ENCODE measurements at regions not wholly inside any gene's neighbourhood (a gene's known extent, or its start where the extent isn't known, plus 50 kb on each side); places are given as distances from the start of the nearest gene placed in this dataset.

DNA sequence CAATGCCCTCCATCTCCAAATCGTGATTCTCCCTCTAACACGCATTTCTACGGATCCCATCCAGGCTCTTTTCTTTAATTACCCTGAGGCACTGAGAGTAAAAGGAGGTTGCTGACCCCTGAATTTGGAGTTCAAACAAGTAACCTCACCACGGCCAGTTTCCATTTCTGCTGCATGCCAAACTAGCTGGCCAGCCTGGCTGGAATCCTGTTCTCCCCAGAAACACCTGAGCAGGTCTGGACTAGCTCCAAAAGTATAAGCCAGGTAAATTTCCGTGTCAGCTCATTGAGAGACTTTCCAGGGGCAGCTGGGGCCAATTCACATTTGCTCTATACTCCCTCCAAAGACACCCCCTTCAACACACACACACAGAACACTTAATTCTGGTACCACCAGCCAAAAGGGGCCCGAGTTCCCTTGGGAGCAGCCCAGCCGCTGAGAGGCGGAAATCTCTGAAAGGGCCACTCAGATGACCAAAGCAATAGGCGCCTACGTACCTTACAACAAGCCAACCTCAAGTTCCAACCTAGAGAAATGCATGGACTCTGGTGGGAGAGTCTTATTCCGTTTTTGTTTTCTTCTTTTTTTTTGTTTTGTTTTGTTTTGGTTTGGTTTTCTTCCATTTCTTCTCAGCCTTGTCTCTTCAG lies 131.4 kb downstream of the NDUFA12 start:
- in situ Hi-C loops (cut with MboI; ENCODE audit: low pct_unique_long_range_greater_than_20kb, low sequenced_read_pairs, unreplicated experiment) = loop anchor here (5.0 kb wide), 1 partner anchor 55 kb away; no protein-coding TSS in a partner anchor
- TF ChIP-seq, protein P1, sequence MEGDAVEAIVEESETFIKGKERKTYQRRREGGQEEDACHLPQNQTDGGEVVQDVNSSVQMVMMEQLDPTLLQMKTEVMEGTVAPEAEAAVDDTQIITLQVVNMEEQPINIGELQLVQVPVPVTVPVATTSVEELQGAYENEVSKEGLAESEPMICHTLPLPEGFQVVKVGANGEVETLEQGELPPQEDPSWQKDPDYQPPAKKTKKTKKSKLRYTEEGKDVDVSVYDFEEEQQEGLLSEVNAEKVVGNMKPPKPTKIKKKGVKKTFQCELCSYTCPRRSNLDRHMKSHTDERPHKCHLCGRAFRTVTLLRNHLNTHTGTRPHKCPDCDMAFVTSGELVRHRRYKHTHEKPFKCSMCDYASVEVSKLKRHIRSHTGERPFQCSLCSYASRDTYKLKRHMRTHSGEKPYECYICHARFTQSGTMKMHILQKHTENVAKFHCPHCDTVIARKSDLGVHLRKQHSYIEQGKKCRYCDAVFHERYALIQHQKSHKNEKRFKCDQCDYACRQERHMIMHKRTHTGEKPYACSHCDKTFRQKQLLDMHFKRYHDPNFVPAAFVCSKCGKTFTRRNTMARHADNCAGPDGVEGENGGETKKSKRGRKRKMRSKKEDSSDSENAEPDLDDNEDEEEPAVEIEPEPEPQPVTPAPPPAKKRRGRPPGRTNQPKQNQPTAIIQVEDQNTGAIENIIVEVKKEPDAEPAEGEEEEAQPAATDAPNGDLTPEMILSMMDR (IDR thresholded peaks at IDR 0.05; ENCODE audit: extremely low read depth, insufficient read depth, missing control alignments) = no peak
- DNase-seq (ENCODE audit: low spot score) = peak; percentile 20

DNA sequence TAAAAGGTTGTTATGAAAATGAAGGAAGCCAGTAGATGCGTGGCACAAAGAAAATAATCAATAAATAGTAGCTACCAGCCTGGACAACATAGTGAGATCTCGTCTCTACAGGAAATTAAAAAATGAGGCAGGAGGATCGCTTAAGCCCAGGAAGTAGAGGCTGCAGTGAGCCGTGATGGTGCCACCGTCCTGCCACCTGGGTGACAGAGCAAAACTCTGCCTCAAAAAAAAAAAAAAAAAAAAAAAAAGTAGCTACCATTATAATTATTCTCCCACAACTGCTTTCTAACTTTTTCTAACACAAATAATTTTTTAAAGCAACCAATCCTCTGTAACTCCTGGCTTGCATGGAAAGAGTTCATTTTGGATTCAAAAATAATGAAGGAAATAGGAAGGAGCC lies 133.0 kb downstream of the NDUFA12 start:
- TF ChIP-seq, protein P1 (IDR thresholded peaks at IDR 0.05; ENCODE audit: extremely low read depth, insufficient read depth, missing control alignments) = no peak
- DNase-seq (ENCODE audit: low spot score) = no peak
- in situ Hi-C loops (cut with MboI; ENCODE audit: low pct_unique_long_range_greater_than_20kb, low sequenced_read_pairs, unreplicated experiment) = loop anchor here (5.0 kb wide), 1 partner anchor 53 kb away; no protein-coding TSS in a partner anchor

DNA sequence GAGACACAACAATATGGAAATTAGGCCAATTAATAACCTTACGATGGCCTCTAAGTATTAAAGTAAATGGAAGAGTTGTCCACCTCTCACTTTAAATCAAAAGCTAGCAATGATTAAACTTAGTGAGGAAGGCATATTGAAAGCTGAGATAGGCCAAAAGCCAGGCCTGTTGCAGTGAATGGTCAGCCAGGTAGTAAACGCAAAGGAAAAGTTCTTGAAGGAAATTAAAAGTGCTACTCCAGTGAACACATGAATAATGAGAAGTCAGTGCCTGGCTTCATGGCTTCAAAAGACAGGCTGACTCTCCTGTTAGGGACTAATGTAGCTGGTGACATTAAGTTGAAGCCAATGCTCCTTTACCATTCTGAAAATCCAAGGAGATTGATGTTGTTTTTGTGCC lies 135.3 kb downstream of the NDUFA12 start:
- in situ Hi-C loops (cut with MboI; ENCODE audit: low pct_unique_long_range_greater_than_20kb, low sequenced_read_pairs, unreplicated experiment) = no loop called here
- DNase-seq (ENCODE audit: low spot score) = no peak
- TF ChIP-seq, protein P1 (IDR thresholded peaks at IDR 0.05; ENCODE audit: extremely low read depth, insufficient read depth, missing control alignments) = no peak

DNA sequence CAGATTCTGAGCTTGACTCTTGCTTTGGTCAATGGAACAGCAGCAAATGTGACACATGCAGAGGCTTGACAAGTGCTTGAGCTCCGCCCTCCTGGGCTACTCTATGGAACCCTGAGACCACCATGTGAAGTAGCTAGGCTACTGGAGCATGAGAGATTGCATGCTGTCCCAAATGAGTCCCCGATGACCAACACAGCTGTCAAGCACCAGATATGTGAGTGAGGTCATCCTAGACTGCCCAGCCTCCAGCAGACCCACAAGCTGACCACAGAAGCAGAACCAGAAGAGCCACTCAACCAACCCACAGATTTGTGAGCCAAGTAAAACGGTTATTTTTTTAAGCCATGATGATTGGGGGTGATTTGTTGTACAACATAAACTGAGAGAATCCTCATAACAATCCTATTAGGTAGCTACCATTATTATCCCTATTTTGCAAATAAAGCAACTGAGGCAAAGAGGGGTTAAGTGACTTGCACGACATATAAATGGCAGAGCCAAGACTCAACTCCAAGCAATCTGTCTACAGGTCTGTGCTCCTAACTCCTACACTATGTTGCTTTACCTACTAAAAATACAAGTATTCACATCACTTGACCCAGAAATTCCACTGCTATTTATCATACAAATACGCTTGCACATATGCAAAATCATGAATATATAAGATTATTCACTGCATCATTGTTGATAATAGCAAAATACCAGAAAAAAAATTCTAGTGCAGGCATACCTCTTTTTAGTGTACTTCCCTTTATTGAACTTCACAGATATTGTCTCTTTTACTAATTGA lies 136.2 kb downstream of the NDUFA12 start:
- peak; percentile 54 for DNase-seq (ENCODE audit: low spot score)
- in situ Hi-C loops (cut with MboI; ENCODE audit: low pct_unique_long_range_greater_than_20kb, low sequenced_read_pairs, unreplicated experiment) = no loop called here
- TF ChIP-seq, protein P1 (IDR thresholded peaks at IDR 0.05; ENCODE audit: extremely low read depth, insufficient read depth, missing control alignments) = no peak

DNA sequence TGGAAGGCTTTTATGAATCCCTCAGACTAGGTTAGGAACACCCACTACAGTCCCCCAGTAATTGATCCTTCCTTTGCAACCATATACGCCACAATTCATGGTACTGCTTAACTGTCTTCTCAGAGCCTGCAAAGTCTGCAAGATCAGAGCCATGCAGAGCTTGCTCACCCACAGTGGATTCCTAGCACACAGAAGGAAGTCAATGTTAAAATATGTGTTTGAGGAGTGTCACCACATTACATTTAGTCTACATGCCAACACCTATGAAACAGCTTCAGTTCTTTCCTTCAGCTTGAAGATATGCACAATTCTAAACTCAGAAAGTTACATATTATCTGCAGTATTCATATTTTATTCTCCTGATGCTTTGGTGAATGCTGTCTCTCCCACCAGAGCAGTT lies 138.5 kb downstream of the NDUFA12 start:
- TF ChIP-seq, protein P1 (IDR thresholded peaks at IDR 0.05; ENCODE audit: extremely low read depth, insufficient read depth, missing control alignments) = no peak
- in situ Hi-C loops (cut with MboI; ENCODE audit: low pct_unique_long_range_greater_than_20kb, low sequenced_read_pairs, unreplicated experiment) = no loop called here
- no peak for DNase-seq (ENCODE audit: low spot score)

DNA sequence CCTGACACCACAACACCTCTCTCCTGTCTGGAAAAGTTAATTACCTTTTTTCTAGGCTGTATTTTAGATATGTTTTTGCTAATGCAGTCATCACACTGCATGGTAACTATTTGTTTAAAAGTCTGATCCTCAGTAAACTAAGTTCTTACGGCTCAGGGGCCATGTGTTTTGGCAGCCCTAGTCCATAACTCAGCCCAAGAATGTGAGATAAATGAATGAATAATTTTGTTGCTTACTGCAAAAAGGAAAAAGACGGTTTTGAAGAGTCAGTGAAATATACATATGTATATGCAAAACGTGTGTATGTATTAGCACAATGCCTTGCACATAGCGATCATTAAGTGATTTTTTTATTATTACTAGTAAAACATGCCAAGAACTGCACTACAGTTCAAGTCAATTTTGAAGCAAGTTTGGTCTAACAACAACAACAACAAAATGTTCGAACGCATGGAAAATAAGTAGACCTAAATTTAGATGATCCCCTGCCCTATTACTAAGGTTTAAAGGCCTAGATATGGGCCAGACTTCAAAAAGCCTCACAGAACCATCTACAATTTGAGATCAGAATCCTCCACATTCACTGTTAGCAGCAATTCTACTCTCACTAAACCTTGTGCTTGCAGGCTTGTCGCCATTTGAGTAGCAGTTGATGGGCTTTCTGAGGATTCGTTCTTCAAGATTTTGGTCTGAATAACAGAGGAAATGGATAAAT lies 140.0 kb downstream of the NDUFA12 start:
- no peak for DNase-seq (ENCODE audit: low spot score)
- TF ChIP-seq, protein P1 (IDR thresholded peaks at IDR 0.05; ENCODE audit: extremely low read depth, insufficient read depth, missing control alignments) = no peak
- in situ Hi-C loops (cut with MboI; ENCODE audit: low pct_unique_long_range_greater_than_20kb, low sequenced_read_pairs, unreplicated experiment) = no loop called here

Data from GM13977 (cell line).